Cerebellar cortex (tissue), 1 donor: ENCODE measurements at regions not wholly inside any gene's neighbourhood (a gene's known extent, or its start where the extent isn't known, plus 50 kb on each side); places are given as distances from the start of the nearest gene placed in this dataset.
"Not testable (repeated sequence)": the region's sequence is repeated elsewhere in the genome, so short reads cannot be mapped to it uniquely, and the experiment has no call there.

ENCODE experiments used
- DNase-seq: peaks from one replicate; pipeline ENCODE4 v3.0.0-alpha.2; 2015; ENCODE audit warnings: low spot score

DNA sequence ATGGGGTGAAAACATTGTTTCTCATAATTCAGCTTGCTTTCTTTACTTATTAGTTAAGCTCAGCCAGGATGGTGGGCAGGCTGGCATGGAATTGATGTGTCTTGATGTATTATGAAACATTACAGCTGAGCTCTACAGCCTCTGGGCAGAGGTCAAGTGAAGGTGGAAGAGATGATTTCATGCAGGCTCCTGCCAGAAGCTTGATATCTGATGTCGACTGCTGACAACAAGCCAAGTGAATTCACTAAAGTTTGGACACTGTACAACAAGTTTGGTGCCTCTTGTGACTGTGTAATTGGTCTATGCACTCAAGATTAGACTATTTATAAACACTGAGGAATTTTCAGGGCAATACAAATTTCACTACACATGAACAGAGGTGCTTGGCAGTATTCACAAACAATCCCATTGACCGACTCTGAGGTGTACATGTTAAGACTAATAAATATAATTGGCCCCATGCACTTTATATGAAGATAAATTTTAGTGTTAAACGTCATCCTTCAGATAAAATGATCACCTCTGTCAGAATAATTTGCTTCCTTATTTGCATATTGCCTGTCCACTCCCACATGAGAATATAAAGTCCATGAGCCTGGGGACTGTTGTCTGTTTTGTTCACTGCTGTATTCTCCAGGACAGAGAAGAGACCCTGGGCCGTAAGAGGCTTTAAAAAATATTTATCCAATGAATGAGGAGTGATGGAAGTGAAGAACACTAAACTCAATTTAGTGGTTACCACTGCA, 612.2 kb downstream of the IQCM start:
- no peak for DNase-seq

DNA sequence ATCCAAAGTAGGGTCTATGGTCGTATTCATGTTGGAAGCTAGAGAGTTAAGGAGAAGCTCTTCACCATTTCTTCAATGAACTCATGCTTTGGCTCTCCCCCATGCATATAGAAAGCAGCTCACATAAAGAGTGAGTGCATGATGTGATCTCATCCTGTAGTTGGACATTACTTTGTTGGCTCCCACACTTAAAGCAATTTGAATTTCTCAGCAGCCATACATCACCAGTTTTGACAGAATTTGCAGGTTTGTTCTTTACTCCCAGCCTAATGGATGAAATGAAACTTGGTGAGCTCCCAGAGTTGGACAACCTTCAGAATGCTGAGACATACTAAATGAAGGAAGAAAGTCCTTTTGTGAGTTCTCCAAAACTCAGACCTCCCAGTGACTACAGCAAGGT, 613.5 kb downstream of the IQCM start:
- no peak for DNase-seq

DNA sequence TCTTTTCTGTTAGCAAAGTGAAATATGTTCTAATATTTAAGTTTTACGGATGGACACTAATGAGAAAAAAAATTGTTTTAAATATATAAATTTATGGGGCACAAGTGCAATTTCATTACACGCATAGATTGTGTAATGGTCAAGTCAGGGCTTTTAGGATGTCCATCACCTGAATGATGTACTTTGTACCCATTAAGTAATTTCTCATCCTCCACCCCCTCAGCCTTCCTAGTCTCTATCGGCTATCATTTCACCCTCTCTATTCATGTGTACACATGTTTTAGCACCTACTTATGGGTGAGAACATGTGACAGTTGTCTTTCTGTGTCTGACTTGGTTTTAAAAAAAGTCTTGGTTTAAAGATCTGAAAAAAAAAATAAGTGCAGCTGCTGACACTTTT, 616.0 kb downstream of the IQCM start:
- no peak for DNase-seq

DNA sequence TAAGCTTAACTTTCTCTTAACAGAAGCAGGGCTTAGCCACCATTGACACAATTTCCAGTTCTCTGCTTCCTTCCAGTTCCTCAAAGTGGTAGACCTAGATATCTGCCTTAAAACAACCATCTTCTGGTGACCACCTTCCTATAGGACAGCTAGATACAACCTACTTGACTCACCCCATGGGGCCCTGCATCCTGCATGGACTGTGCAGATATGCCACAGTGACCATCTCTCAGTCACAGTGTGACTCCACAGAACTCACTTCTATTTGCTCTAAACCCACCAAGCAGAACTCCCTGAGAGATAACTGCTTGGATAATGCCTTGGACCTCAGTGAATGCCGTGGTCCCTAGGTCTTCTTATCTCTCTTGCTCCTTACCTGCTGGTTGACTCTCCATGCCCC, 621.6 kb downstream of the IQCM start:
- DNase-seq = no peak

DNA sequence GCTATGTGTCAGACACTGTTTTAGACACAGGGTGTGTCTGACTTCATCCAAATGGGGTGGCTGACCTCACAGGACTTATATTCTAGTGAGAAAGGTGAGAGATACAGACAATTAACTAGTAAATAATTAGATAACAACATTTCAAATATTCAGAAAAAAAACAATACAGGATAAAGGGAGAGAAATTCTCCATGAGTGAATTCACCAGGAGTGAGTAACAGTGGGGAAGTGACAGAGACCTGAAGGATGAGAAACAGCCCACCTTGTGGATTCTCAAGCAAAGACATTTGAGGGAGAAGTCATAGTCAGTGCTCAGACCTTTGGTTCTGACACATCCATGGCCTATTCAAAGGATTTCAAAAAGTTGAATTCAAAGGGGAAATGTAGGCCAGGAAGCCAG, 627.9 kb downstream of the IQCM start:
- no peak for DNase-seq

DNA sequence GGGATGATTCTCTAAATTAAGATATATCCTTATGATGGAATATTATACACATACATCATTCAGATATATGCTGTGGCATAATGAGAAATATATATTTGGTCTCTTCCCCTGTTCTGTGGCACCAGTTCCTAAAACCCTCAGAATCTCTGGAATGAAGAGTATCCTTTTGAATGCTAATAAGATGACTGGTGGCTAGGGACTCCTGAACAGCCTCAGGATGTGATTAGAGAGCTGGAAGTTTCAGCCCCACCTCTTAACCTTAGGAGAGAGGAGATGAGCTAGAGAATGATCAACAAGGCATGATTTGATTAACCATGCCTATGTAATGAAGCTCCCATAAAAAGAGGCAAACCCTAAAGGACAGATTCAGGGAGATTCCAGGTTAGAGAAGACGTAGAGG, 632.0 kb downstream of the IQCM start:
- DNase-seq = no peak

DNA sequence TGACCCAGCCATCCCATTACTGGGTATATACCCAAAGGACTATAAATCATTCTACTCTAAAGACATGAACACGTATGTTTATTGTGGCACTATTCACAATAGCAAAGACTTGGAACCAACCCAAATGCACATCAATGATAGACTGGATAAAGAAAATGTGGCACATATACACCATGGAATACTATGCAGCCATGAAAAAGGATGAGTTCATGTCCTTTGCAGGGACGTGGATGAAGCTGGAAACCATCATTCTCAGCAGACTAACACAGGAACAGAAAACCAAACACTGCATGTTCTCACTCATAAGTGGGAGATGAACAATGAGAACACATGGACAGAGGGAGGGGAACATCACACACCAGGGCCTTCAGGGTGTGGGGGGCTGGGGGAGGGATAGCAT, 634.2 kb downstream of the IQCM start:
- not testable (repeated sequence) for DNase-seq

DNA sequence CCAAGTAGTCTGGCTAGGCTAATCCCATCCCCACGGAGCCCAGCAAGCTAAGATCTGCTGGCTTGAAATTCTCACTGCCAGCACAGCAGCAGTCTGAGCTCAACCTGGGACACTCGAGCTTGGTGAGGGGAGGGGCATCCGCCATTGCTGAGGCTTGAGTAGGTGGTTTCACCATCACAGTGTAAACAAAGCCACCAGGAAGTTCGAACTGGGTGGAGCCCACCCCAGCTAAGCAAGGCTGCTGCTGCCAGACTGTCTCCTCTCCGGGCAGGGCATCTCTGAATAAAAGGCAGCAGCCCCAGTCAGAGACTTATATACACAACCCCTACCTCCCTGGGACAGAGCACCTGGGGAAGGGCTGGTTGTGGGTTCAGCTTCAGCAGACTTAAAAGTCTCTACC, 639.6 kb downstream of the IQCM start:
- DNase-seq = no peak

DNA sequence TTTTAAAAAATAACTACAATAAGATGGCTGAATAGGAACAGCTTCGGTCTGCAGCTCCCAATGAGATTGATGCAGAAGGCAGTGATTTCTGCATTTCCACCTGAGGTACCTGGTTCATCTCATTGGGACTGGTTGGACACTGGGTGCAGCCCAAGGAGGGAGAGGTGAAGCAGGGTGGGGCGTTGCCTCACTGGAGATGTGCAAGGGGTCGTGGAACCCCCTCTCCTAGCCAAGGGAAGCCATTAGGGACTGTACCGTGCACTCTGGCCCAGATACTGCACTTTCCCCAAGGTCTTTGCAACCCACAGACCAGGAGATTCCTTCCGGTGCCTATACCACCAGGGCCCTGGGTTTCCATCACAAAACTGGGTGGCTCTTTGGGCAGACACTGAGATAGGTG, 640.1 kb downstream of the IQCM start:
- no peak for DNase-seq

DNA sequence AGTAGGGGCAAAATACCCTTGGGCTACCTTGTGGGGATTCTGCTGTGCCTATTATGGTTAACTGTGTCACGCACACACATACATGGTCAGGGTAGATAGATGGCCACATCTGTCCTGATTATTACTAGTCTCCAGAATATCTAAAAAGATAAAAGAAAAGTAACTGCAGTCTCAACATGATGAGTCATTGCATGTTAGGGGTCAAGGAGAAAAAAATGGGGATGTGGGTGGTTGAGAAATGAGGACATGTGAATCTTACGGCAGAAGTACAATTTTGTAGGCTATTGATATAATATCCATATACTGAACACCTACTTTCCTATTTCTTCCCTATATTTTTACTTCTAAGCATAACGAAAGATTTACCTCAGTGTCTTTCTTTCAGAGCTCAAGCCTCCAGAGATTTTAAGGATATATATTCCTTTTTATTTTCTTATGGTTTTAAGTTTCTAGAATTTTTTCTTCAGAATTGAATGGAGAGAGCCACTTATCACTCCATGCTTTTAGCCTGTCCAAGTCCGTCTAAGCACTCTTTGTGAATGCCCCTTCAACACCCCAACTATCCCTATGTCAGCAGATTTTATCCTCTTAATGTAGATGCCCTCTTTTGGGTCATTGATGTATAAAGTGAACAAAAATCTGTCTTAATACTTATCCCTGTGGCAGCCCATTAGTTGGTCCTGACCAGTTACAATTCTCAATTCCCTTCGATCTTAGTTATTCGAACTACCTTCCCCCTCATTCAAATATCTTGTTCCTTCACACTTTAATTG, 642.2 kb downstream of the IQCM start:
- no peak for DNase-seq

DNA sequence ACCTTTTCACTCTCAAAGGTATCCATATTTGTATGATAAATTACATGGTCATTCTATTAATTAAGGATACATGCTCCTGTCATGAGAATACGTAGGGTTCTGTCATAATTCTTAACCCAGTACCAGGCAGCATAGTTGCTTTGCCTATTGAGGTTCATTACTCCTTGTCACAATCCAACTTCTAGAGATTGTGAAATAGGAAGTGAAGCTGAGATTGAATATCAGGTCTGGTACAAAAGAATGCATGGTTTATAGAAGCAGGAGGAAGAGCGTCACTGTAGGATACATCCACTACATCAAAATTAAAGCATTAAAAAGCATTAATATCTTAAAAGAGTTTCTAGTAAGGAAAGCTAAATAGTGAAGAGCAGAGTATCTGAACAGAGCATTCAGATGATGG, 647.0 kb downstream of the IQCM start:
- DNase-seq = no peak

DNA sequence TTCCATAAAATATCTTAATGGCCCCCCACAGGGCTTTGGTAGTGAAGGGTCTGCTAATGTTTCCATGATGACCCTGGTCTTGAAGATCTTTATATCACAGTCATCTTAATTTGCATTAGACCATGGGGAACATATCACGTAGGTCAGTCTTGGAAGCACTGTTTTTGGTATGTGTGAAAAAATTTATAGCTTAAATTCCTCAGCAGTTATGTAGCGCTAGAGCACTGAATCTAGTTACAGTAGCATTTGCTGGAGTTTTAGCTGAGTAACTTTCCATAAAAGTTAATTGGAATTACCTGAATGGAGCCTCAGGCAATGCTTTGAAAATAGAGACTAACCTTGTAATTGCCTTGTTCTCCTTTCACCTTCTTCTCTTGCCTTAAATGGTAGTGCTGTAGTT, 648.8 kb downstream of the IQCM start:
- no peak for DNase-seq

DNA sequence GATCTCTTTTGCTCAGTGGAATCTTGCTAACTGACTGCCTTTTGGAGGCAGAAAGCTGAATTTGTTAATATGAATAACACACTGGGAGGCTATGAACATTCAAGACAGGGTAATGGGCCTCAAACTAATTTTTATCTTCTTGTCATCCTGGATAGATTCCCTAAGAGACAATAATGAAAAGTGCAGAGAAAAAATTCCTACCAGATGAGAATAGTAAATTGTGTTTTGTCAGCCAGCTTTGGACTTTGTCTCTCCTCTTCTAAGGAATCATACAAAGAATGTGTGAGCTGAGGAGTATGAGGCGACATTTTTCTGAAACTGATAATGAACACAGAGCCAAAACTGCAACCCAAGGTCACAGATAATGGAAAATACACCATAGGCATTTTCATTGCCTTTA, 649.3 kb downstream of the IQCM start:
- DNase-seq = no peak

DNA sequence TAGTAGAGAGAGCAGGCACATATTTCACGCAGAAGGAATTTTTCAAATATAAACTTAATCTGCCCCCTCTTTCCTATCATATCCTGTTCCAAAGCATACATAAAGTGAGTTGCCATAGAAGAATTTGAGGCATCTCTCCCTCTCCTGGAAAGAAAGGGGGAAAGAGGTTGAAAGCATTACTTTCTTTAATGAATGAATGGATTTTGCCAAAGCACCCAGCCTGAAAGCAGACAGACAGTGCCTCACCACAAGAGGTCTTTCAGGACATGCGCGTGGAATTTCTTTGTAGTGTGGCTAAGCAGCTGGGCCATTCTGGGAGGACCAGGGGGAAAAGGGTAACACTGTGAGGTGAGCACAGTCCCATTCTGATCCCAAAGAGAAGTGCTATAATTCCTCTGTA, 651.4 kb downstream of the IQCM start:
- DNase-seq = no peak

DNA sequence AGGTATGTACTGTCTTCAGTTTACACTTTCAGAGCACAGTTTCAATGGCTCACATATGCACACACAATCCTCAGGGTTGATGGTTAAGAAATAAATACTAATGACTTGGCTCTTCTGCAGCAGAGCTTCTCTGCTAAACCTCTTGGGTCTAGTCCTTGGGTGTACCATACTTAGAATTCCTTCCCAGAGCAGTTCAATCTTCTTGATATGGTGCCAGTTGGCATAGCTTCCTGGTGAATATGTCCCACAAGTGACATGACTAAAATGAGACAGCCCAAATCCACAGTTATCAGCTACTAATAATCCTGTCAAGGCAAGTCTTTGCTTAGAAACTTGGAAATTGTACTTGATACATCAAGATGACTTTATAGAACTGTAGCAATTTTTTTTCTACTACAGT, 654.4 kb downstream of the IQCM start:
- DNase-seq = no peak

DNA sequence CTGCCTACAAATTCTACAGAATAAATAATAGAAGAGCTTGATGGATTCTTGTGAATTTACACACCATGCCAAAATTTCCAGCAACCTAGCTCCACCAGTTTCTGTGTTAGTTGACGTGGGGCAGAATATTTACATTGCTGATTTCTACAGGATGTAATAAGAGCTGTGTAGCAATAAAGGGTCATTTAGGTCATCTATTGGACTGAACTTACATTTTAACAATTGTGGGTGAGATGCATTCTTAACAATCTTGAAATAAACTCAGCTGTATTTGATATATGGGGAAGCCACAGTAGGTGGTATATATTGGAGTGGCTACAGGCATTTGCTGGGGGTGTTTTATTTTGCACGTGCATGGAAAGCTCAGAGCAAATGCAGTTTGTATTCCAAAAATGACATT, 655.3 kb downstream of the IQCM start:
- no peak for DNase-seq

DNA sequence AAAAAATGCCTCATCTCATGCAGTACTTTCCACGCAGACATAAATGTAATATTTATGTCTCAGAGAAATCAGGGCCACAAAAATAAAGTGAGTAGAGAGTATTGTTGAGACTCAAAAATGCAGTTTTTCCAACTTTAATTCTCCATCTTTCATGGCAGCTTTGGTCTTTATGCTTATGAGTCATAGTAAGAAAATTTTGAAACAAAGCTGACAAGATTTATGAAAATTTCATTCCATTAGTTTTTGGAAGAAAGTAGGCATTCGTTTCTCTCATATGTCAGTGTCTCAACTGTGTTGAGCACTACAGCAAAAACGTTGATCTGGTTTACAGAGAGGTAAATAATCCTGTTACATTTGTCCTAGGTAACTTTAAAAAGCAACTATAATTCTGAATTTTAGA, 656.8 kb downstream of the IQCM start:
- DNase-seq = no peak

DNA sequence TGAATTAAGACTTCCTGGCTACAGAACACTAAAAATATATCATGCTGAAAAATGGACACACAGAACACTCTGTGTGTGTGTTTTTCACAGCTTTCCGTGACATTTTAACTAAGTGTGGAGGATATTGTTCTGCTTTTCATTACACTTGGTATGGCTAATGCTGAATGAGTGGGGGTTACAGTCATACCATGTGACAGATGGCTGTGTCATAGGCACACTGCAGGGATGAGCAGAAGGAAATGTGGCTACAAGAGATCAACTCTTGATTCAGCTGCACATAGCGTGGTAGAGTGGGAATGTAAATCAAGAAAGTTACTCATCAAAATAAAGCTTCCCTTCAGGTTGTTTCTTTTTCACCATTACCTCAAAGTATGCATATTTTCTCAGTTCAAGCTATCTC, 669.8 kb downstream of the IQCM start:
- no peak for DNase-seq

DNA sequence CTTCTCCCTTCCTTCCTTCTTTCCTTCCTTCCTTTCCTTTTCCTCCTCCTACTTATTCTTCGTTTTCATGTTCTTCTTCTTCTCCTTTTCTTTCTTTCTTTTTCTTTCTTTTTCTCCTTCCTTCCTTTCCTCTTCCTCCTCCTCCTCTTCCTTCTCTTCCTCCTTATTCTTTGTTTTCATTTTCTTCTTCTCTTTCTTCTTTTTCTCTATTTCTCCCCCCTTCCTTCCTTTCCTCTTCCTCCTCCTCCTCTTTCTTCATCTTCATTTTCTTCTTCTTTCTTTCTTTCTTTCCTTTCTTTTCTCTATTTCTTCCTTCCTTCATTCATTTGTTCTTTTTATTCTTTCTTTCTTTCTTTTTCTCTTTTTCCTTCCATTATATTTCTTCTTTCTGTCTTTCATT, 671.6 kb downstream of the IQCM start:
- no peak for DNase-seq

DNA sequence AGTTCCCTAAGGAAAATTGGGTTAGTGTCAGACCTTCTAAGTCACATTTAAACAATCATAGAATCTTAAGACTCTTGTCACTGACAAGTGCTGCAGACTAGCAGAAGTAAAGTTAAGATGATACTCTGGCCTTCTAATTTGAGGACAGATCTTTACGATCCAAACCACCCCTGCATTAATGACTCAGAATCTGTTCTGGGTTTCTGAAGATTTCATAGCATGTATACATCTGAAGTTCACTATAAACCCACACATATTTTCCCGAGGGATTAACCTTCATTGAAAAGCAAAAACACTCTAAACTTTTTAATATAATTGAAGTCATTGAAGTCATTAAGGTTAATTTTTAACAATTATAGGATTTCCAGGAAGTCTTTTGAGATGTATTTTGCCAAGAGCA, 674.3 kb downstream of the IQCM start:
- DNase-seq = no peak

DNA sequence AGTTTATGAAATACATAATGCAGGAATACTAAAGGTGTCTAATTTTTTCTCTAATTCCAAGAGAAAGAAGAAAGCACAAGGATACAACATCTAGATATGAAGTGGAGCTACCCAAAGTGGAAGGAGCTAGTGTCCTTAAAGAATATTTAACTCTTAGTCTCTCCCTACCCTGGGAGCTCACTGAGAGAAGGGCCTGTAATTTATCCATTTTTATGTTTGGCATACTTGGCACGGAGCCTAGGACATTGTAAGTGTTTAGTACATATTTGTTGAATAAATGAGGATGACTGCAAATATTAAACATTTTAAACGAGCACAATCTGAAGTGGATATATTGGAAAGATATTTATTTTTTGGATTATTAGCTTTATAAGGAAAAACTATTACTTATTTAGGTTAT, 674.8 kb downstream of the IQCM start:
- DNase-seq = no peak

DNA sequence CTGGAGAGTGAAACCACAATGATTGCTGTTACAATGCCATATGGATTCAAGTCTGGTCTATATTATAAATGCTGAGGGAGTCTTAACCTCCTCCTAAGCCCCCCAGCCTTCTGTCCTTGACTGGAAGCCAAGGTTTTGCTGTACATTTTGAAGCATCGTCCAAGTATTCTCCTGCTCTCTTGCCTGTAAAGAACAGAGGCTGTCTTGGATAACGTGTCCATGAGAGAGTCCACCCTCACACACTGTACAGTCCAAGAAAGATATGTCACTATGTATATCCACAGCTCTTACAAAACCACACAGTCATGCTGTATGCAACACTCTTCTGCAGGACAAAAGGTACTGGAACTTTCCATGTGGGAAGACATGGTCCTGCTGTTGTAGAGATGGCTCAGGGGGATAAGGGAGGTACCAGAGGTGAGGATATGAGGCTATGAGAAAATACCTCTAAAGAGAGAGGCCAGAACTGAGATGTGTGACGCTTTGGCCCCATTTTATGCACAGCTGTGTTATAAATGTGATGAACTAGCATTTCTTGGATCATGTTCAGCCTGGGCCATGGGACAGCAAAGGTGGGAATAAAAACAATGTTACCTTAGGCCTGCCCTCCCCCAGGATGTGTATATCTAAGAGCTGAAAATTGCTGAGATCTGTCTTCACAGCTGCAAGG, 678.6 kb downstream of the IQCM start:
- no peak for DNase-seq

DNA sequence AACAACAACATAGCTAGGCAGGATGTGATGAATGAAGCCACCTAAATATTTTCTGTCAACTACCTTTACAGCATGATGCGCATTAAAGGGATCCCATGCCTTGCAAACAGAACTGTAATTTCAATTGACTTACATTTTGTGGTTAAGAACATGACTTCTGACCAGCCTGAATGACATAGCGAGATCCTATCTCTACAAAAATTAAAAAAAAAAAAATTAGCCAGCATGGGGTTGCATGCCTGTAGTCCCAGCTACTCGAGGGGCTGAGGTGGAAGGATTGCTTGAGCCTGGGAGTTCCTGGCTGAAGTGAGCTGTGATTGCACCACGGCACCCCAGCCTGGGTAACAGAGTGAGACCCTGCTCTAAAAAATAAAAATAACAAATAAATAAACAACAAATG, 680.6 kb downstream of the IQCM start:
- no peak for DNase-seq
